ENCODE measurements at regions not wholly inside any gene's neighbourhood (a gene's known extent, or its start where the extent isn't known, plus 50 kb on each side); places are given as distances from the start of the nearest gene placed in this dataset.

DNA sequence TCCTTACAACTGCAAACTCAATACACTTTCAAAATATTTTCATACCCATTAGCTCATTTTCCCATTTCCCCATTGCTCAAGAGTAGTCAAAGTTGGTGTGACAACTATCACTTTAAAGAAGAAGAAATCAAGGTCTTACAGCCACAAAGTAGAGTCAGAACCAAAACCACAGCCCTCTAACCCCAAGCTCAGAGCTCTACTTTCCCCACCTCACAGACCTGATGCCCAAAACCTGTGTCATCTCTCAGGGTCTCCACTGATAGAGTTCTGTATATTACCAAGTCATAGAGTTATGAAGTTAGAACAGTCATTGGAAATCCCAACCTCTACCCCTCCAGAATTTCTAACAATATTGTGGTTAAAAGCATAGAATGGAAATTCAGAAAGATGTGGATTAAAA, 505.8 kb downstream of the RAB28 start:
- no peak overlapping the region for H3K4me3 ChIP-seq
- TF ChIP-seq POLR2AphosphoS5 (IDR thresholded peaks at IDR 0.05), result no peak
- no peak for TF ChIP-seq POLR2A (IDR thresholded peaks at IDR 0.05)
- no peak for TF ChIP-seq EP300 (IDR thresholded peaks at IDR 0.05; ENCODE audit: low read depth)
- TF ChIP-seq, protein P1, sequence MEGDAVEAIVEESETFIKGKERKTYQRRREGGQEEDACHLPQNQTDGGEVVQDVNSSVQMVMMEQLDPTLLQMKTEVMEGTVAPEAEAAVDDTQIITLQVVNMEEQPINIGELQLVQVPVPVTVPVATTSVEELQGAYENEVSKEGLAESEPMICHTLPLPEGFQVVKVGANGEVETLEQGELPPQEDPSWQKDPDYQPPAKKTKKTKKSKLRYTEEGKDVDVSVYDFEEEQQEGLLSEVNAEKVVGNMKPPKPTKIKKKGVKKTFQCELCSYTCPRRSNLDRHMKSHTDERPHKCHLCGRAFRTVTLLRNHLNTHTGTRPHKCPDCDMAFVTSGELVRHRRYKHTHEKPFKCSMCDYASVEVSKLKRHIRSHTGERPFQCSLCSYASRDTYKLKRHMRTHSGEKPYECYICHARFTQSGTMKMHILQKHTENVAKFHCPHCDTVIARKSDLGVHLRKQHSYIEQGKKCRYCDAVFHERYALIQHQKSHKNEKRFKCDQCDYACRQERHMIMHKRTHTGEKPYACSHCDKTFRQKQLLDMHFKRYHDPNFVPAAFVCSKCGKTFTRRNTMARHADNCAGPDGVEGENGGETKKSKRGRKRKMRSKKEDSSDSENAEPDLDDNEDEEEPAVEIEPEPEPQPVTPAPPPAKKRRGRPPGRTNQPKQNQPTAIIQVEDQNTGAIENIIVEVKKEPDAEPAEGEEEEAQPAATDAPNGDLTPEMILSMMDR (IDR thresholded peaks at IDR 0.05), result no peak
- in situ Hi-C loops (cut with MboI; ENCODE audit: low pct_ligation_motif_present in 1 of 4, low pct_unique_long_range_greater_than_20kb in 1 of 4, low sequenced_read_pairs in 3 of 4) (no loop called here), intact Hi-C loops (cut with DNase I; ENCODE audit: low total_unique reads) (no loop called here)
- no peaks in the 10 kb centered on the region for H3K36me3 ChIP-seq
- H3K27ac ChIP-seq, result no peak overlapping the region
- DNase-seq, result no peak
- H3K27me3 ChIP-seq, result no peaks in the 10 kb centered on the region
- peaks cover 0 to 11% (median 0%) of the 10 kb centered on the region in 4 donors for H3K4me1 ChIP-seq
- no peaks in the 10 kb centered on the region for H3K9me3 ChIP-seq

DNA sequence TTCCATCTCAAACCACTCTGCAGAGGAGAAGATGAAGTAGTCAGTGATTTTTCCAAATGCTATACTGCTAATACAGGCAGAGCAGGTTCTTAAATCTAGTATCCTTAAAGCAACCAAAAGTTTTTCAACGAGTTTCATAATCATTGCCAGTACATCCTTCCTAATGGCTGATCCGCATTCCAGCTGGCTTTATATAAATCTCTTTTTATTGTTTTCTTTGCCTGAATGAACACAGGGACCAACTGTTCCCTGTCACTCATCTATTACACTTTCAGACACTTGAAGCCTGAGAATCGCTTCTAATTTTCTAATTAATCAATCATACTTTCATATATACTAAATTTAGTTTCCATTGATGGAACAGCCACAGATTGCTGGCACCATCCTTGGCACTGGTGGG, 508.6 kb downstream of the RAB28 start:
- DNase-seq, result no peak
- TF ChIP-seq, protein P1 (IDR thresholded peaks at IDR 0.05), result no peak
- TF ChIP-seq EP300 (IDR thresholded peaks at IDR 0.05; ENCODE audit: low read depth) (no peak), POLR2AphosphoS5 (IDR thresholded peaks at IDR 0.05) (no peak), POLR2A (IDR thresholded peaks at IDR 0.05) (no peak)
- 57 to 62% methylated on average over 3 of the region's 3 CpGs for WGBS, 2 donors (ENCODE audit: low coverage in 1 of 2)
- Histone ChIP-seq H3K4me3 (no peak overlapping the region), H3K27ac (no peak overlapping the region), H3K4me1 (peaks cover 0 to 11% (median 0%) of the 10 kb centered on the region in 4 donors), H3K9me3 (no peaks in the 10 kb centered on the region), H3K36me3 (no peaks in the 10 kb centered on the region), H3K27me3 (no peaks in the 10 kb centered on the region)
- in situ Hi-C loops (cut with MboI; ENCODE audit: low pct_ligation_motif_present in 1 of 4, low pct_unique_long_range_greater_than_20kb in 1 of 4, low sequenced_read_pairs in 3 of 4) (no loop called here), intact Hi-C loops (cut with DNase I; ENCODE audit: low total_unique reads) (no loop called here)

DNA sequence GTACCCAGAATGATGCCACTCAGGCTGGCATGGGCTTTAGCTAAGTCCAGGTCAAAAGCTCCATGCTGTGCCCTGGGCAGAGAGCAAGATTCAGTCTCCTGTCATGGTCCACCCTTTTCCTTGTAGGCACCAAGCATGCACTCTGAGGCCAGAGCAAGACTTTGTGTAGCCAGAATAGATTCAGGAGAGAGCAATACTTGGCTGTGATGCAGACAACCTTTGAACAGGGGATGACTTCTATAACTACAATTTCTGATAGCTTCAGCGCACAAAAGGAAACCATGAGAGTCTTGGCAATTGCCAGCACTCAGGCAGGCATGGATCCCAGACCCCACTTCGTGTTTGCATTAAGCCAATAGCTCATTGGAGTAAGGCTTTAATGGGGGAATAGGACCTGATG, 510.6 kb downstream of the RAB28 start:
- no peak for DNase-seq
- intact Hi-C loops (cut with DNase I; ENCODE audit: low total_unique reads), result no loop called here
- in situ Hi-C loops (cut with MboI; ENCODE audit: low pct_ligation_motif_present in 1 of 4, low pct_unique_long_range_greater_than_20kb in 1 of 4, low sequenced_read_pairs in 3 of 4), result no loop called here
- Histone ChIP-seq H3K9me3 (no peaks in the 10 kb centered on the region), H3K4me1 (no peaks in the 10 kb centered on the region), H3K36me3 (no peaks in the 10 kb centered on the region), H3K27me3 (no peaks in the 10 kb centered on the region), H3K4me3 (no peak overlapping the region), H3K27ac (no peak overlapping the region)
- WGBS, 2 donors (ENCODE audit: low coverage in 1 of 2), result 67 to 75% methylated on average over 1 to 2 of the region's 2 CpGs
- TF ChIP-seq POLR2A (IDR thresholded peaks at IDR 0.05) (no peak), POLR2AphosphoS5 (IDR thresholded peaks at IDR 0.05) (no peak), EP300 (IDR thresholded peaks at IDR 0.05; ENCODE audit: low read depth) (no peak)
- TF ChIP-seq, protein P1 (IDR thresholded peaks at IDR 0.05), result no peak

DNA sequence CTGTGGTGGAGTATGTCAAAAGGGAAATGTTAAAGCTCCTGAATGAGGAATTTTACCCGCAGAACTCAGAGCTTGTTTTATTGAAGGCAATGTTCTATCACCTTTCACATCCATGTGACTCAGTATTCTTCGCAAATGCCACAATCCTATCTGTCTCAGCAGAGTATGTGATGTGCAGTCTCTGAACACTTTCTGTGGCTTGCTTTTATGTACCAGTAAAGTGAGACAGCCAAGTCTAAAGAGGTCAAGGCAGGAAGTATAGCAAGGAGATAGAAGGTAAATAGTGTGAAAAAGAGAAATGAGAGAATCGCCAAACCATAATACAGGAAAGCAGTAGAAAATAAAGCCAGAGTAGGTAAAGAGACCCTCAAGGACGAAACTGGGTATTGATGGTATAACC, 515.8 kb downstream of the RAB28 start:
- TF ChIP-seq EP300 (IDR thresholded peaks at IDR 0.05; ENCODE audit: low read depth) (no peak), POLR2AphosphoS5 (IDR thresholded peaks at IDR 0.05) (no peak), POLR2A (IDR thresholded peaks at IDR 0.05) (no peak)
- TF ChIP-seq, protein P1 (IDR thresholded peaks at IDR 0.05), result no peak
- WGBS, 2 donors (ENCODE audit: low coverage in 1 of 2), result 62 to 67% methylated on average over 4 of the region's 4 CpGs

More for the DNA sequence above, 515.8 kb downstream of the RAB28 start:
- in situ Hi-C loops (cut with MboI; ENCODE audit: low pct_ligation_motif_present in 1 of 4, low pct_unique_long_range_greater_than_20kb in 1 of 4, low sequenced_read_pairs in 3 of 4), result no loop called here
- intact Hi-C loops (cut with DNase I; ENCODE audit: low total_unique reads), result no loop called here
- no peaks in the 10 kb centered on the region for H3K4me1 ChIP-seq
- no peaks in the 10 kb centered on the region for H3K27me3 ChIP-seq
- DNase-seq, result no peak
- no peak overlapping the region for H3K27ac ChIP-seq
- no peaks in the 10 kb centered on the region for H3K9me3 ChIP-seq
- no peak overlapping the region for H3K4me3 ChIP-seq
- H3K36me3 ChIP-seq, result no peaks in the 10 kb centered on the region

All from transverse colon (tissue), 4 donors.